ENCODE measurements at regions not wholly inside any gene's neighbourhood (a gene's known extent, or its start where the extent isn't known, plus 50 kb on each side); places are given as distances from the start of the nearest gene placed in this dataset.

- TF ChIP-seq CTCF (IDR thresholded peaks at IDR 0.05) = no peak
- no peak for TF ChIP-seq POLR2A (IDR thresholded peaks at IDR 0.05)
- no peak for TF ChIP-seq EP300 (IDR thresholded peaks at IDR 0.05)
- TF ChIP-seq POLR2AphosphoS5 (IDR thresholded peaks at IDR 0.05) = no peak
Observed at GRCh38 chr9:106298997-106299396, 564.0 kb upstream of the ZNF462 start.
